ENCODE measurements at regions not wholly inside any gene's neighbourhood (a gene's known extent, or its start where the extent isn't known, plus 50 kb on each side); places are given as distances from the start of the nearest gene placed in this dataset.

GRCh38 chr4:160562661-160563060, 1459.8 kb downstream of the RAPGEF2 start:
- no peak for ATAC-seq (ENCODE audit: low read depth)
- ChIA-PET POLR2A (no interaction called here), CTCF (no interaction called here)
- Histone ChIP-seq H3K79me2 (ENCODE audit: control insufficient read depth, insufficient read depth, low read length) (no peaks in the 10 kb centered on the region), H3K27me3 (replicated peaks in 1 of 4; ENCODE audit: control extremely low read depth in 1 of 4, control insufficient read depth in 3 of 4, insufficient read depth in 4 of 4, low read length in 3 of 4) (no peaks in the 10 kb centered on the region), H3K36me3 (replicated peaks in 1 of 2; ENCODE audit: control extremely low read depth in 1 of 2, control insufficient read depth in 1 of 2, extremely low read depth in 1 of 2, insufficient read depth in 2 of 2, low read length in 1 of 2) (no peaks in the 10 kb centered on the region), H4K20me1 (ENCODE audit: control insufficient read depth, insufficient read depth, low read length, poor library complexity, severe bottlenecking) (no peaks in the 10 kb centered on the region), H3K9me3 (ENCODE audit: control extremely low read depth in 1 of 3, control insufficient read depth in 2 of 3, insufficient read depth in 1 of 3, low read length in 2 of 3) (peaks cover 0 to 3% (median 0%) of the 10 kb centered on the region in 3 donors), H3K27ac (ENCODE audit: low read length in 2 of 2) (no peak overlapping the region), H3K4me2 (replicated peaks; ENCODE audit: low read depth, low read length, poor library complexity, severe bottlenecking) (no peak overlapping the region), H3K9ac (ENCODE audit: low read length) (no peak overlapping the region), H3K4me3 (ENCODE audit: control extremely low read depth in 1 of 5, extremely low read depth in 1 of 5, insufficient read depth in 1 of 5, low read depth in 2 of 5, low read length in 4 of 5) (no peak overlapping the region), H2AFZ (ENCODE audit: insufficient read depth, low read depth, low read length, poor library complexity, severe bottlenecking) (no peak overlapping the region), H3K4me1 (ENCODE audit: control insufficient read depth in 2 of 2, insufficient read depth in 2 of 2, low read length in 2 of 2) (no peaks in the 10 kb centered on the region)
- intact Hi-C loops (cut with micrococcal nuclease): no loop called here
- H3K4me1 Mint-ChIP-seq: no peaks in the 10 kb centered on the region
- no peak for DNase-seq
- H3K9me3 Mint-ChIP-seq (ENCODE audit: insufficient read depth): no peaks in the 10 kb centered on the region
- H3K27me3 Mint-ChIP-seq: no peaks in the 10 kb centered on the region
- no CpG with 5 or more reads among the region's 4 CpGs for WGBS (ENCODE audit: insufficient coverage)
- H3K4me3 Mint-ChIP-seq: no peak overlapping the region
- TF ChIP-seq EZH2 (IDR thresholded peaks at IDR 0.05; ENCODE audit: borderline replicate concordance, insufficient read depth, low read depth, low read length, poor library complexity, severe bottlenecking) (no peak), CTCF (IDR thresholded peaks at IDR 0.05) (no peak)
- no peak overlapping the region for H3K27ac Mint-ChIP-seq

GRCh38 chr4:160563552-160564282, 1460.8 kb downstream of the RAPGEF2 start:
- Histone ChIP-seq H3K9ac (ENCODE audit: low read length) (no peak overlapping the region), H3K4me3 (ENCODE audit: control extremely low read depth in 1 of 5, extremely low read depth in 1 of 5, insufficient read depth in 1 of 5, low read depth in 2 of 5, low read length in 4 of 5) (no peak overlapping the region), H3K9me3 (ENCODE audit: control extremely low read depth in 1 of 3, control insufficient read depth in 2 of 3, insufficient read depth in 1 of 3, low read length in 2 of 3) (peaks cover 0 to 3% (median 0%) of the 10 kb centered on the region in 3 donors), H3K4me2 (replicated peaks; ENCODE audit: low read depth, low read length, poor library complexity, severe bottlenecking) (no peak overlapping the region), H3K27ac (ENCODE audit: low read length in 2 of 2) (no peak overlapping the region), H3K79me2 (ENCODE audit: control insufficient read depth, insufficient read depth, low read length) (no peaks in the 10 kb centered on the region), H3K27me3 (replicated peaks in 1 of 4; ENCODE audit: control extremely low read depth in 1 of 4, control insufficient read depth in 3 of 4, insufficient read depth in 4 of 4, low read length in 3 of 4) (no peaks in the 10 kb centered on the region), H4K20me1 (ENCODE audit: control insufficient read depth, insufficient read depth, low read length, poor library complexity, severe bottlenecking) (no peaks in the 10 kb centered on the region), H3K36me3 (replicated peaks in 1 of 2; ENCODE audit: control extremely low read depth in 1 of 2, control insufficient read depth in 1 of 2, extremely low read depth in 1 of 2, insufficient read depth in 2 of 2, low read length in 1 of 2) (no peaks in the 10 kb centered on the region), H2AFZ (ENCODE audit: insufficient read depth, low read depth, low read length, poor library complexity, severe bottlenecking) (no peak overlapping the region), H3K4me1 (ENCODE audit: control insufficient read depth in 2 of 2, insufficient read depth in 2 of 2, low read length in 2 of 2) (no peaks in the 10 kb centered on the region)
- ATAC-seq (ENCODE audit: low read depth) (no peak), DNase-seq (no peak)
- Mint-ChIP-seq H3K27me3 (no peaks in the 10 kb centered on the region), H3K4me1 (no peaks in the 10 kb centered on the region), H3K27ac (no peak overlapping the region), H3K9me3 (ENCODE audit: insufficient read depth) (no peaks in the 10 kb centered on the region), H3K4me3 (no peak overlapping the region)
- intact Hi-C loops (cut with micrococcal nuclease): no loop called here
- POLR2A ChIA-PET: no interaction called here
- TF ChIP-seq CTCF (IDR thresholded peaks at IDR 0.05): no peak
- no peak for TF ChIP-seq EZH2 (IDR thresholded peaks at IDR 0.05; ENCODE audit: borderline replicate concordance, insufficient read depth, low read depth, low read length, poor library complexity, severe bottlenecking)
- 83% methylated on average over 2 of the region's 3 CpGs for WGBS (ENCODE audit: insufficient coverage)
- CTCF ChIA-PET: no interaction called here

Measured in B cell (primary cell).